Right lobe of liver (tissue), 6 donors: ENCODE measurements at regions not wholly inside any gene's neighbourhood (a gene's known extent, or its start where the extent isn't known, plus 50 kb on each side); places are given as distances from the start of the nearest gene placed in this dataset.

Experiments used
- ATAC-seq, 4 donors: fragments of 200-7000 bp; cut with Tn5 transposase; one replicate each; pipeline ENCODE4 v1.9.1; 2020; ENCODE audit warnings: mild to moderate bottlenecking in 4 of 4, moderate library complexity in 4 of 4
- DNase-seq, 3 donors: peaks; one replicate each; pipeline ENCODE4 v3.0.0-alpha.2; 2020
- H3K27ac ChIP-seq, 3 donors: fragments of 200-600 bp; one replicate each; pipeline ENCODE4 v1.8.0; 2022
- H3K27me3 ChIP-seq, 2 donors: fragments of 200-600 bp; one replicate each; pipeline ENCODE4 v1.8.0; 2022
- H3K36me3 ChIP-seq, 4 donors: fragments of 200-600 bp; sonication (generic) in 1 of 4; one replicate each; pipeline versions ENCODE4 v1.5.1 to v1.8.0; 2017 to 2022; ENCODE audit warnings: control low read depth in 1 of 4
- H3K4me1 ChIP-seq, 4 donors: fragments of 200-600 bp; sonication (generic) in 1 of 4; one replicate each; pipeline versions ENCODE4 v1.5.1 to v1.8.0; 2017 to 2022; ENCODE audit warnings: control low read depth in 1 of 4
- H3K4me3 ChIP-seq, 3 donors: fragments of 200-600 bp; one replicate each; pipeline ENCODE4 v1.8.0; 2022
- H3K9me3 ChIP-seq, 4 donors: fragments of 200-600 bp; sonication (generic) in 1 of 4; one replicate each; pipeline versions ENCODE4 v1.5.1 to v1.8.0; 2017 to 2022; ENCODE audit warnings: control low read depth in 1 of 4
- CTCF ChIP-seq, 4 donors: fragments of 200-600 bp in 3 of 4; fragments of 450-650 bp in 1 of 4; IDR thresholded peaks; one replicate each; pipeline versions ENCODE4 v1.5.1 to v1.8.0; 2016 to 2022; ENCODE audit warnings: antibody characterized with exemption in 4 of 4, mild to moderate bottlenecking in 2 of 4
- POLR2A ChIP-seq: fragments of 450-650 bp; IDR thresholded peaks from one replicate; pipeline ENCODE4 v1.6.1; 2017; ENCODE audit warnings: antibody characterized with exemption, mild to moderate bottlenecking
- WGBS: methylation state at CpG from one replicate; pipeline ENCODE4 v1.1.6; 2018; ENCODE audit warnings: low coverage, low lambda C conversion rate; ENCODE audit not compliant: insufficient coverage; ENCODE audit errors: missing lambda C conversion rate; 5-methylcytosine and 5-hydroxymethylcytosine counted together
- intact Hi-C, 2 donors: fragments of 100-400 bp; cut with DNase I; formaldehyde crosslinking; loops; one replicate each; pipeline versions ENCODE4 v1.11.2 to v1.14.1; 2022
- donor health status: DM: no; HTN: yes; CAD: no.
- donor health status: DM: no; HTN: no; CAD: no.
- donor health status: DM: no; HTN: no; CAD: no.
- donor health status: DM: no; HTN: yes; CAD: no.
- donor health status: DM: no; HTN: yes; CAD: no.

GRCh38 chr22:48974443-48975315, 853.0 kb downstream of the BRD1 start:
- Histone ChIP-seq H3K27ac (no peak overlapping the region), H3K9me3 (no peaks in the 10 kb centered on the region), H3K4me1 (no peaks in the 10 kb centered on the region), H3K27me3 (no peaks in the 10 kb centered on the region), H3K36me3 (no peaks in the 10 kb centered on the region), H3K4me3 (no peak overlapping the region)
- peak in 1 of 4 donors; percentile 31 for ATAC-seq
- TF ChIP-seq CTCF (IDR thresholded peaks at IDR 0.05) = no peak
- TF ChIP-seq POLR2A = no peak
- 46% methylated on average over 2 of the region's 13 CpGs for WGBS
- intact Hi-C loops = no loop called here
- DNase-seq = no peak

- 60% methylated on average over 2 of the region's 8 CpGs for WGBS
- DNase-seq = no peak
Observed at GRCh38 chr22:48973694-48974041, 854.0 kb downstream of the BRD1 start.

GRCh38 chr22:48972979-48973693, 854.5 kb downstream of the BRD1 start:
- ATAC-seq (no peak), DNase-seq (no peak)
- no peaks in the 10 kb centered on the region for H3K4me1 ChIP-seq
- no peak overlapping the region for H3K27ac ChIP-seq
- TF ChIP-seq CTCF (IDR thresholded peaks at IDR 0.05) (no peak), POLR2A (no peak)
- no peaks in the 10 kb centered on the region for H3K27me3 ChIP-seq
- no peaks in the 10 kb centered on the region for H3K9me3 ChIP-seq
- no peaks in the 10 kb centered on the region for H3K36me3 ChIP-seq
- 57% methylated on average over 3 of the region's 12 CpGs for WGBS
- H3K4me3 ChIP-seq = no peak overlapping the region
- intact Hi-C loops = no loop called here

More at GRCh38 chr22:48973694-48974041, 854.0 kb downstream of the BRD1 start:
- intact Hi-C loops = no loop called here
- TF ChIP-seq CTCF (IDR thresholded peaks at IDR 0.05) (no peak), POLR2A (no peak)
- Histone ChIP-seq H3K27me3 (no peaks in the 10 kb centered on the region), H3K36me3 (no peaks in the 10 kb centered on the region), H3K9me3 (no peaks in the 10 kb centered on the region), H3K27ac (no peak overlapping the region), H3K4me1 (no peaks in the 10 kb centered on the region), H3K4me3 (no peak overlapping the region)
- no peak for ATAC-seq

- ATAC-seq = peak; percentile 28 to 57 (median 43)
- peak in 1 of 3 donors; percentile 39 for DNase-seq
- TF ChIP-seq CTCF (IDR thresholded peaks at IDR 0.05) (peak in 3 of 4 donors; percentile 18 to 43 (median 43)), POLR2A (no peak)
- intact Hi-C loops = no loop called here
- no peaks in the 10 kb centered on the region for H3K9me3 ChIP-seq
- no peaks in the 10 kb centered on the region for H3K27me3 ChIP-seq
- H3K27ac ChIP-seq = no peak overlapping the region
- no peak overlapping the region for H3K4me3 ChIP-seq
- no peaks in the 10 kb centered on the region for H3K4me1 ChIP-seq
- no peaks in the 10 kb centered on the region for H3K36me3 ChIP-seq
- WGBS = 22% methylated on average over 6 of the region's 11 CpGs
Observed at GRCh38 chr22:48968201-48968959, 859.3 kb downstream of the BRD1 start.
